ENCODE measurements at regions not wholly inside any gene's neighbourhood (a gene's known extent, or its start where the extent isn't known, plus 50 kb on each side); places are given as distances from the start of the nearest gene placed in this dataset.

GRCh38 chr17:33438578-33438977, 145.5 kb upstream of the ASIC2 start:
- TF ChIP-seq ZNF565 (CRISPR knock-in tag; conservative IDR thresholded peaks at IDR 0.05; ENCODE audit: low read depth) = no peak
- TF ChIP-seq OSR1 (CRISPR knock-in tag; IDR thresholded peaks at IDR 0.05) = no peak
- TF ChIP-seq GLIS3 (CRISPR knock-in tag; IDR thresholded peaks at IDR 0.05) = no peak
- no peak for TF ChIP-seq CSRNP3 (CRISPR knock-in tag; IDR thresholded peaks at IDR 0.05)
- TF ChIP-seq ZNF8 (CRISPR knock-in tag; IDR thresholded peaks at IDR 0.05) = no peak
- TF ChIP-seq ZFP3 (CRISPR knock-in tag; IDR thresholded peaks at IDR 0.05) = no peak
- TF ChIP-seq CREB5 (CRISPR knock-in tag; IDR thresholded peaks at IDR 0.05; ENCODE audit: low read depth) = no peak
- no peak for TF ChIP-seq PATZ1 (CRISPR knock-in tag; IDR thresholded peaks at IDR 0.05; ENCODE audit: borderline replicate concordance)
- no peak for TF ChIP-seq POU6F1 (CRISPR knock-in tag; IDR thresholded peaks at IDR 0.05; ENCODE audit: borderline replicate concordance, low read depth)
- no peak for TF ChIP-seq CSDC2 (CRISPR knock-in tag; IDR thresholded peaks at IDR 0.05)
- no peak for TF ChIP-seq BACH2 (CRISPR knock-in tag; IDR thresholded peaks at IDR 0.05; ENCODE audit: borderline replicate concordance)
- TF ChIP-seq ARNTL (CRISPR knock-in tag; IDR thresholded peaks at IDR 0.05; ENCODE audit: borderline replicate concordance, low read depth) = no peak
- TF ChIP-seq ZNF70 (CRISPR knock-in tag; IDR thresholded peaks at IDR 0.05) = no peak
- no peak for TF ChIP-seq PPARA (CRISPR knock-in tag; IDR thresholded peaks at IDR 0.05; ENCODE audit: borderline replicate concordance)
- TF ChIP-seq ZC3H10 (CRISPR knock-in tag; IDR thresholded peaks at IDR 0.05) = no peak
- TF ChIP-seq TCF4 (CRISPR knock-in tag; IDR thresholded peaks at IDR 0.05; ENCODE audit: borderline replicate concordance) = no peak
- no peak for TF ChIP-seq SNAI2 (CRISPR knock-in tag; IDR thresholded peaks at IDR 0.05)
- no peak for TF ChIP-seq ZFP30 (CRISPR knock-in tag; IDR thresholded peaks at IDR 0.05)
- ATAC-seq = no peak

- ATAC-seq = no peak
- TF ChIP-seq ZFP30 (CRISPR knock-in tag; IDR thresholded peaks at IDR 0.05) = no peak
- no peak for TF ChIP-seq ESRRG (CRISPR knock-in tag; IDR thresholded peaks at IDR 0.05)
- no peak for TF ChIP-seq ZNF70 (CRISPR knock-in tag; IDR thresholded peaks at IDR 0.05)
- TF ChIP-seq BACH2 (CRISPR knock-in tag; IDR thresholded peaks at IDR 0.05; ENCODE audit: borderline replicate concordance) = no peak
- no peak for TF ChIP-seq TSHZ2 (CRISPR knock-in tag; IDR thresholded peaks at IDR 0.05)
- no peak for TF ChIP-seq CSRNP3 (CRISPR knock-in tag; IDR thresholded peaks at IDR 0.05)
- TF ChIP-seq PATZ1 (CRISPR knock-in tag; IDR thresholded peaks at IDR 0.05; ENCODE audit: borderline replicate concordance) = no peak
- TF ChIP-seq ISL1 (CRISPR knock-in tag; IDR thresholded peaks at IDR 0.05) = no peak
- no peak for TF ChIP-seq PPARA (CRISPR knock-in tag; IDR thresholded peaks at IDR 0.05; ENCODE audit: borderline replicate concordance)
- TF ChIP-seq ZC3H10 (CRISPR knock-in tag; IDR thresholded peaks at IDR 0.05) = no peak
These were observed 149.2 kb upstream of the ASIC2 start for GRCh38 chr17:33442320-33442719.
